ENCODE measurements at regions not wholly inside any gene's neighbourhood (a gene's known extent, or its start where the extent isn't known, plus 50 kb on each side); places are given as distances from the start of the nearest gene placed in this dataset.

GRCh38 chr3:76456322-76456721 is 583.6 kb upstream of the ROBO2 start:
- TF ChIP-seq, protein P1, sequence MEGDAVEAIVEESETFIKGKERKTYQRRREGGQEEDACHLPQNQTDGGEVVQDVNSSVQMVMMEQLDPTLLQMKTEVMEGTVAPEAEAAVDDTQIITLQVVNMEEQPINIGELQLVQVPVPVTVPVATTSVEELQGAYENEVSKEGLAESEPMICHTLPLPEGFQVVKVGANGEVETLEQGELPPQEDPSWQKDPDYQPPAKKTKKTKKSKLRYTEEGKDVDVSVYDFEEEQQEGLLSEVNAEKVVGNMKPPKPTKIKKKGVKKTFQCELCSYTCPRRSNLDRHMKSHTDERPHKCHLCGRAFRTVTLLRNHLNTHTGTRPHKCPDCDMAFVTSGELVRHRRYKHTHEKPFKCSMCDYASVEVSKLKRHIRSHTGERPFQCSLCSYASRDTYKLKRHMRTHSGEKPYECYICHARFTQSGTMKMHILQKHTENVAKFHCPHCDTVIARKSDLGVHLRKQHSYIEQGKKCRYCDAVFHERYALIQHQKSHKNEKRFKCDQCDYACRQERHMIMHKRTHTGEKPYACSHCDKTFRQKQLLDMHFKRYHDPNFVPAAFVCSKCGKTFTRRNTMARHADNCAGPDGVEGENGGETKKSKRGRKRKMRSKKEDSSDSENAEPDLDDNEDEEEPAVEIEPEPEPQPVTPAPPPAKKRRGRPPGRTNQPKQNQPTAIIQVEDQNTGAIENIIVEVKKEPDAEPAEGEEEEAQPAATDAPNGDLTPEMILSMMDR (IDR thresholded peaks at IDR 0.05): no peak
- TF ChIP-seq POLR2A (IDR thresholded peaks at IDR 0.05): no peak
- no peak for TF ChIP-seq POLR2AphosphoS5 (IDR thresholded peaks at IDR 0.05)

Data from breast epithelium (tissue), 3 donors.